VCaP (cell line): ENCODE measurements at regions not wholly inside any gene's neighbourhood (a gene's known extent, or its start where the extent isn't known, plus 50 kb on each side); places are given as distances from the start of the nearest gene placed in this dataset.

Source experiments
- H3K27ac ChIP-seq: fragments of 450-650 bp; 2 replicates; pipeline ENCODE4 v1.5.1; 2017
- TF ChIP-seq, protein P1 (sequence below): fragments of 450-650 bp; conservative IDR thresholded peaks from 2 replicates; pipeline ENCODE4 v1.5.1; 2017; ENCODE audit warnings: mild to moderate bottlenecking, moderate library complexity

DNA sequence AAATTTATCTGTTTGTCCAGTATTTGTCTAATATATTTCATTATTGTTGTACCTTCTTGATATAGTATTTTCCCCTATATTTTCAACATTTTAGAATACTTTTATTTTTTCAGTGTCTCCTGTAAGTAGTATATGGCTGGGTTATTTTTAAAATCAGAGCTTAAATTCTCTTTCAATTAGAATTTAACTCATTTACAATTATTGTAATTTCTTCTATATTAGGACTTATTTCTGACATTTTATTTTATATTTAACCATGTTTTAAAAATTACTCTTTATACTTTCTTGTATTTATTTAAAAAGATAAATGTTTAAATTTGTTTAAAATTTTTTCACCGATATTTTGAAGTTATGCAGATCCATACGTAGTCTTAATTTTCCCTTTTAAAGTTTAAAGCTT lies 220.0 kb upstream of the NPVF start:
- TF ChIP-seq, protein P1, sequence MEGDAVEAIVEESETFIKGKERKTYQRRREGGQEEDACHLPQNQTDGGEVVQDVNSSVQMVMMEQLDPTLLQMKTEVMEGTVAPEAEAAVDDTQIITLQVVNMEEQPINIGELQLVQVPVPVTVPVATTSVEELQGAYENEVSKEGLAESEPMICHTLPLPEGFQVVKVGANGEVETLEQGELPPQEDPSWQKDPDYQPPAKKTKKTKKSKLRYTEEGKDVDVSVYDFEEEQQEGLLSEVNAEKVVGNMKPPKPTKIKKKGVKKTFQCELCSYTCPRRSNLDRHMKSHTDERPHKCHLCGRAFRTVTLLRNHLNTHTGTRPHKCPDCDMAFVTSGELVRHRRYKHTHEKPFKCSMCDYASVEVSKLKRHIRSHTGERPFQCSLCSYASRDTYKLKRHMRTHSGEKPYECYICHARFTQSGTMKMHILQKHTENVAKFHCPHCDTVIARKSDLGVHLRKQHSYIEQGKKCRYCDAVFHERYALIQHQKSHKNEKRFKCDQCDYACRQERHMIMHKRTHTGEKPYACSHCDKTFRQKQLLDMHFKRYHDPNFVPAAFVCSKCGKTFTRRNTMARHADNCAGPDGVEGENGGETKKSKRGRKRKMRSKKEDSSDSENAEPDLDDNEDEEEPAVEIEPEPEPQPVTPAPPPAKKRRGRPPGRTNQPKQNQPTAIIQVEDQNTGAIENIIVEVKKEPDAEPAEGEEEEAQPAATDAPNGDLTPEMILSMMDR: no peak
- H3K27ac ChIP-seq: no peak overlapping the region

DNA sequence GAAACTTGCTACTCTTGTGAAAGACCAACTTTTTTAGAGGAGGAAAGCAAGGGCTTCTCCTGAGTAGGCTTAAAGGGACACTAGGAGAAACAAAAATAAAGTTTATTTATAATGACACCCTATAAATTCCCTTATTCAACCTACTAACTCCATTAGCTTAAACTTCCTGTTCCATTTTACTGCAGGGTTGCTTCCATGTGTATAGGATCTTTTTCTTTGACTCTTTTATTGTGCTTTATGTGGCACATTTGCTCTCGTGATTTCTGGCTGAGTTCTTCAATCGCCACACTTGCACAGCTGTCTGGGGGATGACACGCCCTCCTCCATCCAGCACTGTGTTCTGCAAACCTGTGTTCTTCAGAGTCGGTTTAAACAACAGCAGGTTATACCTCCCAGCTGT lies 225.7 kb upstream of the NPVF start:
- H3K27ac ChIP-seq: peak overlapping the region; percentile 98; the same call in 1 of the 2 replicates
- TF ChIP-seq, protein P1: no peak

DNA sequence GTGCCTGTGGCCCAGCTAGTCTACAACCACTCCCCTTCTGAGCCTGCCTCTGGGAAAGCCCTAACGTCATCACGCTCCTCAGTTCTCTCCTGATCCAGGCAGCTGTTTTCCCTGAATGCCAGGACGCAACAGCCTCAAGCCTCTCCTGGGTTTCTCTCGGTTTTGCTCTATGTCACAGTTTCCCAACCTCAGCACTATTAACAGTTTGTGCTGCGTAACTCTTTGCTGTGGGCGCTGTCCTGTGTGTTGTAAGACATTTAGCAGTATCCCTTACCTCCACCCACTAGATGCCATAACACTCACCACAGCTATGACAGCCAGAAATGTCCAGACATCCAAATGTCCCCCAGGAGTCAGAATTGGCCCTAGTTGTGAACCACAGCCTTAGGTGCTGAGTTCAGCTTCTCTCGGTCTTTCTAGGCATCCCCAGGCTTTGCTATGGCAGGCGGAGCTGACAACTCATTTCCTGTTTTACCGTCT lies 226.3 kb upstream of the NPVF start:
- TF ChIP-seq, protein P1: no peak

DNA sequence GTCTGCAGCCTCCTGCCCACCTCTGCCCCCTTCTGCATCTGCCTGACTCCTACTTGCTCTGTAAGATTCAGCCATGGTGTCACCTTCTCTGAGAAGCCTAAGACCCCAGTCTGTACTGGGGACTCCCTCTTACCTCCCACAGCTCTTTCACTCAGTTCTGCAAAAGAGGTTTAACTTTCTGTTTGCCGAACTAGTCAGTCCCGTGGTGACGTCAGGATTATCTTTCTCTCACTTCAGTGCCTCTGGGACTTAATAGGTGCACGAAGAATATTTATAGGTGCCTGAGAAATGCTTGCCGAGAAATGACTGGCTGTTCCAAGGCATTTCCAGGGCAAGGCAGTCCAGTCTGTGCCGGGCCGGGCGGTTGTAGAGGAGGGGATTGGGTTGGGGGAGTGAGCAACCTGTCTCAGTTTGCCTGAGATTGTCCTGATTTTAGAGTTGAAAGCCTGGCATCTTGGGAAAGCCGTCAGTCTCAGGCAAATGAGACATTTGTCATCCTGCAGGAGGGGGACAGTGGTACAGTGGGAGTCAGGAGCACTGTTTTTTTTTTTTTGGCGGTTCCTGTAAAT lies 227.5 kb upstream of the NPVF start:
- peak overlapping the region; percentile 98 for H3K27ac ChIP-seq
- TF ChIP-seq, protein P1: no peak

More for the DNA sequence above, 226.3 kb upstream of the NPVF start:
- H3K27ac ChIP-seq: peak overlapping the region; percentile 98

DNA sequence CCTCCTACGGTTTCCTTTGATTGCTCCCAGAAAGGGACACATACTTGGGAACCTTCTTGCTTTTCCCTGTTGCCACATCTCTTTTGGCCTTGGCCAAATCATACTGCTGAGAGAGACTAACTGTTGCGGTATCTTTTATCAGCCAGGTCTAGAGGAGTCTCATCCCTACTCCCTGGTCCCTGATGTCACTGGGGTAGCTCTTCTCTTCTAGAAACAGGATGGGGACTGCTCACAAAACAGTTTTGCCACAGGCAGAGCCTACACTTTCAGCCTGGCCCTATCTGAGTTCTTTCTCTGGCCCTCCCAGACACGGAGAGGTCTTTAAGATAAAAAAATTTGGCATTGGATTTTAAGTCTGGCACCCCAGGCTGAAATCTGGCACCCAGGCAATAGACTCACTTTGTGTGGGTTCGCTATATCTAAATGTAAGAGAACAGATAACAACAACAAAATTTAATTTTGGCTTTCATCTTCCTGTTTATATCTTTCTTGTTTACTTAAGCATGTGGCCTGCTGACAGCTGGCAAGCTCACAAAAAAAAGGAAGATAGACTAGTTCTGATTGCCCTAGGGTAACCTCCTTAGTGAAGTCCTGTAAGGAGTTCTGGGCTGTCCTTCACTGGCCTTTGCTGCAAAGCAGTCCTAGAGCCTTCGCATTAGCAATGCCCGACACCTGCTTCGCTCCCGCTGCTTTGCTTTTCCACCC lies 228.3 kb upstream of the NPVF start:
- TF ChIP-seq, protein P1: no peak
- peak overlapping the region; percentile 98 for H3K27ac ChIP-seq

DNA sequence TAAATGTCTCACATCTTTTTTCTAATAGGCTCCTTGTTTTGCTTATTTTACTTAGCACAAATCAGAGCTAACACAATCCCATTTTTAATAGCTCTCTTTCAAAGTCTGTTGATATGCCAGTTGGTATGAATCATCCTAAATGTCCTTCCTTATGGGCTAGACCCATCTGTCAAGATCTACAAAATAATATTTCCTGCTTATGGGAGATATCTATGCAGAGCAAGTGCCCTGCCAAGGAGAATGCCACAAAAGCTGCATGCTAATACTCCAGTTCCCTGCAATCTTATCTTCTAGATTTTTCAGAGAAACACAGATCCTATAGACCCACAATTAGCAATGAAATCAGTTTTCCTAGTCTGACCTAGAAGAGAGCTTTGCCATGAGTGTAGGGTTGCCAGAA lies 230.8 kb upstream of the NPVF start:
- TF ChIP-seq, protein P1: no peak
- H3K27ac ChIP-seq: peak overlapping the region; percentile 98

DNA sequence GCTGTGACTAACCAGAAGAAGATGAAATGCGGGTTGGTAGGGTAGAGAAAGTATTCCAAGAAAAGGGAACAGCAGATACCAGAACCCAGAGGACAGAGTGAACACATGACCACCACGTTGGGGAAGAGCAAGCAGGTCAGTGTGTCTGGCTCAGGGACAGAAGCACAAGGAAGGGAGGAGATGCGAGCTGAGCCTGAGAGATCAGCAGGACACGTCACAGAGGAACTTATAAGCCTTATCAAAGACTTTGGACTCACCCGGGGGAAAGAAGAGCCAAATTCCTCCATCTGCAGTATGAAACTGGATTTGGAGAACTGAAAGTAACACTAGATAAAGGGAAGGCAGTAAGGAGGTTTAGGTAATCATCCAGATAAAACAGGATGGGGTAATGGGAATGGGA lies 232.1 kb upstream of the NPVF start:
- TF ChIP-seq, protein P1: no peak

More for the DNA sequence above, 232.1 kb upstream of the NPVF start:
- peak overlapping the region; percentile 98; the same call in 1 of the 2 replicates for H3K27ac ChIP-seq
